NOMO-1 treated with dmso at 0.1 percent for 144 hours (cell line): ENCODE measurements at regions not wholly inside any gene's neighbourhood (a gene's known extent, or its start where the extent isn't known, plus 50 kb on each side); places are given as distances from the start of the nearest gene placed in this dataset.
A peak's percentile ranks its signal among the peaks of the same experiment; 100 is the strongest.

Experiments
- DNase-seq: peaks from one replicate; lab custom pipeline; 2025; ENCODE audit not compliant: unreplicated experiment; lab: John Stamatoyannopoulos, UW

GRCh38 chr6:140867336-140867735 is 1265.4 kb upstream of the GJE1 start:
- peak; percentile 66 for DNase-seq

- no peak for DNase-seq
Observed at GRCh38 chr6:140858381-140858971, 1274.2 kb upstream of the GJE1 start.

GRCh38 chr6:140857739-140858380 is 1274.9 kb upstream of the GJE1 start:
- DNase-seq = no peak

GRCh38 chr6:140855520-140855919 is 1277.2 kb upstream of the GJE1 start:
- DNase-seq = no peak

- DNase-seq = no peak
Observed at GRCh38 chr6:140854318-140854717, 1278.4 kb upstream of the GJE1 start.

GRCh38 chr6:140850438-140850837 is 1282.3 kb upstream of the GJE1 start:
- no peak for DNase-seq

GRCh38 chr6:140849456-140849855 is 1283.3 kb upstream of the GJE1 start:
- no peak for DNase-seq

GRCh38 chr6:140847262-140847645 is 1285.5 kb upstream of the GJE1 start:
- DNase-seq = no peak

GRCh38 chr6:140846503-140847261 is 1286.0 kb upstream of the GJE1 start:
- no peak for DNase-seq

GRCh38 chr6:140845701-140846100 is 1287.0 kb upstream of the GJE1 start:
- DNase-seq = no peak

- DNase-seq = no peak
Observed at GRCh38 chr6:140844167-140844566, 1288.6 kb upstream of the GJE1 start.

GRCh38 chr6:140833408-140833807 is 1299.3 kb upstream of the GJE1 start:
- no peak for DNase-seq

- DNase-seq = no peak
Observed at GRCh38 chr6:140830666-140831065, 1302.1 kb upstream of the GJE1 start.

- DNase-seq = no peak
Observed at GRCh38 chr6:140828856-140829255, 1303.9 kb upstream of the GJE1 start.

GRCh38 chr6:140827593-140827992 is 1305.1 kb upstream of the GJE1 start:
- DNase-seq = no peak

- no peak for DNase-seq
Observed at GRCh38 chr6:140825731-140826130, 1307.0 kb upstream of the GJE1 start.

GRCh38 chr6:140824595-140824994 is 1308.1 kb upstream of the GJE1 start:
- DNase-seq = no peak

- no peak for DNase-seq
Observed at GRCh38 chr6:140821196-140821595, 1311.5 kb upstream of the GJE1 start.

GRCh38 chr6:140817176-140817575 is 1315.5 kb upstream of the GJE1 start:
- no peak for DNase-seq

GRCh38 chr6:140816681-140817080 is 1316.0 kb upstream of the GJE1 start:
- DNase-seq = no peak

GRCh38 chr6:140812636-140813035 is 1320.1 kb upstream of the GJE1 start:
- no peak for DNase-seq

- no peak for DNase-seq
Observed at GRCh38 chr6:140811642-140812041, 1321.1 kb upstream of the GJE1 start.
